ENCODE measurements at regions not wholly inside any gene's neighbourhood (a gene's known extent, or its start where the extent isn't known, plus 50 kb on each side); places are given as distances from the start of the nearest gene placed in this dataset.

DNA sequence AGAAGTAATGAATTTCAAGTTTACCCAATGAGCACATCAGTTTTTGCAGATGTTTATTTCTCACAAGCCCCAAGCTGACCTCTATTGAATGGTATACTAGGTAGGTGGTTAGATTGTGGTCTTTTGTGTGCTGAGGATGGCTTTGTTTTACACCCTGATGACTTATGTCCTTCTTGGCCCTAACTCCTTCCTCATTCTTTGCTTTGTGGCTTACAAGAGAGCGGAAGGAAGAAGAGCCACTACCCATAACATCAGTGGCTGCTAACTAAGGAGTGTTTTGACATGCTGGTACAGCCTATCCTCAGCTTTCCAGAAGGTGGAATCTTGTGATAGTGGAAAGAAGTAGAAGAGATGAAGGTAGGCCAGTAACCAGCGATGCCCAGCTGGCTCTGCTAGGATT, 85.7 kb upstream of the NTRK2 start:
- TF ChIP-seq, protein P1, sequence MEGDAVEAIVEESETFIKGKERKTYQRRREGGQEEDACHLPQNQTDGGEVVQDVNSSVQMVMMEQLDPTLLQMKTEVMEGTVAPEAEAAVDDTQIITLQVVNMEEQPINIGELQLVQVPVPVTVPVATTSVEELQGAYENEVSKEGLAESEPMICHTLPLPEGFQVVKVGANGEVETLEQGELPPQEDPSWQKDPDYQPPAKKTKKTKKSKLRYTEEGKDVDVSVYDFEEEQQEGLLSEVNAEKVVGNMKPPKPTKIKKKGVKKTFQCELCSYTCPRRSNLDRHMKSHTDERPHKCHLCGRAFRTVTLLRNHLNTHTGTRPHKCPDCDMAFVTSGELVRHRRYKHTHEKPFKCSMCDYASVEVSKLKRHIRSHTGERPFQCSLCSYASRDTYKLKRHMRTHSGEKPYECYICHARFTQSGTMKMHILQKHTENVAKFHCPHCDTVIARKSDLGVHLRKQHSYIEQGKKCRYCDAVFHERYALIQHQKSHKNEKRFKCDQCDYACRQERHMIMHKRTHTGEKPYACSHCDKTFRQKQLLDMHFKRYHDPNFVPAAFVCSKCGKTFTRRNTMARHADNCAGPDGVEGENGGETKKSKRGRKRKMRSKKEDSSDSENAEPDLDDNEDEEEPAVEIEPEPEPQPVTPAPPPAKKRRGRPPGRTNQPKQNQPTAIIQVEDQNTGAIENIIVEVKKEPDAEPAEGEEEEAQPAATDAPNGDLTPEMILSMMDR (IDR thresholded peaks at IDR 0.05) = no peak
- TF ChIP-seq POLR2A (IDR thresholded peaks at IDR 0.05) = no peak

Measured in uterus (tissue), 2 donors.